ENCODE measurements at regions not wholly inside any gene's neighbourhood (a gene's known extent, or its start where the extent isn't known, plus 50 kb on each side); places are given as distances from the start of the nearest gene placed in this dataset.

DNA sequence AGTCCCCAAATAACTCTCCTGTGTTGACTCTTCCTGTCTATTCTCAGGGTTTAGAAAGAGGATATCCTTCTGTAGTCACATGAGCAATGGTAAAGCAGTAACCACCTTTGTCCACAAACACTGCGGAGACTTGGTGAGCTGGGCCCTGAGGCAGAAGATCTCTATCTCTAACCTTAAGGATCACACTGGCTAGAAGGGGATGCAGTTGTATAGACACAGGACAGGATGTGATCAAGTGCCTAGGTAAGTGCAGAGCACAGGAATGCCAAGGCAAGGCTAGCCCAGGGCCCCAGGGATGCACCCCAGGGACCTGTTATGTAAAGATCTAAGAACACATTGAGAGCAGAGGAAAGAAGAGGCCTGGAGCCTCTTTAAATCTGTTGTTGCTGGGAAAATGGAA, 610.5 kb downstream of the IRX1 start:
- TF ChIP-seq, protein P1, sequence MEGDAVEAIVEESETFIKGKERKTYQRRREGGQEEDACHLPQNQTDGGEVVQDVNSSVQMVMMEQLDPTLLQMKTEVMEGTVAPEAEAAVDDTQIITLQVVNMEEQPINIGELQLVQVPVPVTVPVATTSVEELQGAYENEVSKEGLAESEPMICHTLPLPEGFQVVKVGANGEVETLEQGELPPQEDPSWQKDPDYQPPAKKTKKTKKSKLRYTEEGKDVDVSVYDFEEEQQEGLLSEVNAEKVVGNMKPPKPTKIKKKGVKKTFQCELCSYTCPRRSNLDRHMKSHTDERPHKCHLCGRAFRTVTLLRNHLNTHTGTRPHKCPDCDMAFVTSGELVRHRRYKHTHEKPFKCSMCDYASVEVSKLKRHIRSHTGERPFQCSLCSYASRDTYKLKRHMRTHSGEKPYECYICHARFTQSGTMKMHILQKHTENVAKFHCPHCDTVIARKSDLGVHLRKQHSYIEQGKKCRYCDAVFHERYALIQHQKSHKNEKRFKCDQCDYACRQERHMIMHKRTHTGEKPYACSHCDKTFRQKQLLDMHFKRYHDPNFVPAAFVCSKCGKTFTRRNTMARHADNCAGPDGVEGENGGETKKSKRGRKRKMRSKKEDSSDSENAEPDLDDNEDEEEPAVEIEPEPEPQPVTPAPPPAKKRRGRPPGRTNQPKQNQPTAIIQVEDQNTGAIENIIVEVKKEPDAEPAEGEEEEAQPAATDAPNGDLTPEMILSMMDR (IDR thresholded peaks at IDR 0.05), result no peak
- no peak for TF ChIP-seq POLR2A (IDR thresholded peaks at IDR 0.05)

Measured in Peyer's patch (tissue), 4 donors.